ENCODE measurements at regions not wholly inside any gene's neighbourhood (a gene's known extent, or its start where the extent isn't known, plus 50 kb on each side); places are given as distances from the start of the nearest gene placed in this dataset.

DNA sequence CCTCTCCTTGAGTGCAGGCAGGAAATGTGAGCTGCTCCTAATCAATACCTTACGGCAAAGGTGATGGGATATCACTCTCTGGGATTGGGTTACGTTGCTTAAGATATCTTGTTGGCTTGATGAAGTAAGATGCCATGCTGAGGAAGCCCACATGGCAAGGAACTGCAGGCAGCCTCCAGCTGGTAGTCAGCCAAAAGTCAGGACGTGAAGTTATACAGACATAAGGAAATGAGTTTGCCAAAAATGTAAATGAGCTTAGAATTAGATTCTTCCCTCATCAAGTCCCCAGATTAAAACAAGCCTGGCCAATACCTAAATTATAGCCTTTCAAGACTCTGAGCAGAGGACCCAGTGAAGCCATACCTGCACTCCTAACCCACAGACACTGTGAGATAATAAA is 155.0 kb downstream of the QDPR start:
- ATAC-seq (ENCODE audit: low read depth), result no peak

DNA sequence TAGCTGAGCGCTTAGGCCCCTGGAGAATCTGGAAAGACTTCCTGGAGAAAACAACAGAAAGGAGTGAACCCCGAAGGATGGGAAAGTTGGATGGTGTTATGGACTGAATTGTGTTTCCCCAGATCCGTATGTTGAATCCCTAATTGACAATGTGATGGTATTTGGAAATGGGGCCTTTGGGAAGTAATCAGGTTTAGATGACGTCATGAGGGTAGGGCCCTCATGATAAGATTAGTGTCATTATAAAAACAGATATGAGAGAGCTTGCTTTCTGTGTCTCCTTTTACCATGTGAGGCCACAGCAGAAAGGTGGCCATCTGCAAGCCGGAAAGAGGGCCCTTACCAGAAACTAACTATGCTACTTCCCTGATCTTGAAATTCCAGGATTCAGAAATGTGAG is 159.5 kb downstream of the QDPR start:
- DNase-seq (ENCODE audit: low spot score), result no peak
- no peak for ATAC-seq (ENCODE audit: low read depth)

More for the DNA sequence above, 155.0 kb downstream of the QDPR start:
- H3K9me3 ChIP-seq (ENCODE audit: severe bottlenecking), result no peaks in the 10 kb centered on the region
- no peak overlapping the region for H3K4me3 ChIP-seq (ENCODE audit: severe bottlenecking)
- H3K27me3 ChIP-seq (ENCODE audit: insufficient read depth, poor library complexity, severe bottlenecking), result no peaks in the 10 kb centered on the region
- no peak overlapping the region for H3K27ac ChIP-seq (ENCODE audit: poor library complexity, severe bottlenecking)
- no peaks in the 10 kb centered on the region for H3K4me1 ChIP-seq (ENCODE audit: insufficient read depth, poor library complexity, severe bottlenecking)
- H3K36me3 ChIP-seq (ENCODE audit: low read depth), result no peaks in the 10 kb centered on the region
- no peak for DNase-seq (ENCODE audit: low spot score)
- TF ChIP-seq, protein P1, sequence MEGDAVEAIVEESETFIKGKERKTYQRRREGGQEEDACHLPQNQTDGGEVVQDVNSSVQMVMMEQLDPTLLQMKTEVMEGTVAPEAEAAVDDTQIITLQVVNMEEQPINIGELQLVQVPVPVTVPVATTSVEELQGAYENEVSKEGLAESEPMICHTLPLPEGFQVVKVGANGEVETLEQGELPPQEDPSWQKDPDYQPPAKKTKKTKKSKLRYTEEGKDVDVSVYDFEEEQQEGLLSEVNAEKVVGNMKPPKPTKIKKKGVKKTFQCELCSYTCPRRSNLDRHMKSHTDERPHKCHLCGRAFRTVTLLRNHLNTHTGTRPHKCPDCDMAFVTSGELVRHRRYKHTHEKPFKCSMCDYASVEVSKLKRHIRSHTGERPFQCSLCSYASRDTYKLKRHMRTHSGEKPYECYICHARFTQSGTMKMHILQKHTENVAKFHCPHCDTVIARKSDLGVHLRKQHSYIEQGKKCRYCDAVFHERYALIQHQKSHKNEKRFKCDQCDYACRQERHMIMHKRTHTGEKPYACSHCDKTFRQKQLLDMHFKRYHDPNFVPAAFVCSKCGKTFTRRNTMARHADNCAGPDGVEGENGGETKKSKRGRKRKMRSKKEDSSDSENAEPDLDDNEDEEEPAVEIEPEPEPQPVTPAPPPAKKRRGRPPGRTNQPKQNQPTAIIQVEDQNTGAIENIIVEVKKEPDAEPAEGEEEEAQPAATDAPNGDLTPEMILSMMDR (IDR thresholded peaks at IDR 0.05; ENCODE audit: poor library complexity, severe bottlenecking), result no peak

DNA sequence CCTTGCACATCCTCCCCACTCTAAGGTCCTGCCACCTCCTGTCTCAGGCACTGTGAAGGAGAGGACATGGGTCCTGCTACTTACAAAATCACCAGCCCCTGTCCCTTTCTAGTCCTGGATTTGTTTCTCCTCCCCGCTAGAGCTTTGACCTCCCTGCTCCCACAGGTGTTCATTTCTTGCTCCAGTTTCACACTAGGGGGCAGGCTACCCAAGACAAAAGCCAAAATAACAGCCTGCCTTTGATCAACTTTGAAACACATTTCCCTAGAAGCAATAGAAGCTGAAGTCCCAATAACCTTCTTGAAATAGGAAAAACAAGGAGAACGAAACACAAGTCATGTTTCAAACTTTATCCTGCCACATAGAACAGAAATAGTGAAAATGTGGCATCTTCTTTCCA is 164.4 kb downstream of the QDPR start:
- Histone ChIP-seq H3K36me3 (ENCODE audit: low read depth) (no peaks in the 10 kb centered on the region), H3K9me3 (ENCODE audit: severe bottlenecking) (no peaks in the 10 kb centered on the region), H3K27me3 (ENCODE audit: insufficient read depth, poor library complexity, severe bottlenecking) (peaks cover 4% of the 10 kb centered on the region), H3K4me1 (ENCODE audit: insufficient read depth, poor library complexity, severe bottlenecking) (no peaks in the 10 kb centered on the region), H3K4me3 (ENCODE audit: severe bottlenecking) (no peak overlapping the region), H3K27ac (ENCODE audit: poor library complexity, severe bottlenecking) (no peak overlapping the region)
- DNase-seq (ENCODE audit: low spot score) (no peak), ATAC-seq (ENCODE audit: low read depth) (no peak)
- TF ChIP-seq, protein P1 (IDR thresholded peaks at IDR 0.05; ENCODE audit: poor library complexity, severe bottlenecking), result peak; percentile 37

More for the DNA sequence above, 159.5 kb downstream of the QDPR start:
- H3K4me1 ChIP-seq (ENCODE audit: insufficient read depth, poor library complexity, severe bottlenecking), result no peaks in the 10 kb centered on the region
- H3K4me3 ChIP-seq (ENCODE audit: severe bottlenecking), result no peak overlapping the region
- H3K9me3 ChIP-seq (ENCODE audit: severe bottlenecking), result no peaks in the 10 kb centered on the region
- H3K27ac ChIP-seq (ENCODE audit: poor library complexity, severe bottlenecking), result no peak overlapping the region
- no peaks in the 10 kb centered on the region for H3K27me3 ChIP-seq (ENCODE audit: insufficient read depth, poor library complexity, severe bottlenecking)
- no peaks in the 10 kb centered on the region for H3K36me3 ChIP-seq (ENCODE audit: low read depth)
- TF ChIP-seq, protein P1 (IDR thresholded peaks at IDR 0.05; ENCODE audit: poor library complexity, severe bottlenecking), result no peak

DNA sequence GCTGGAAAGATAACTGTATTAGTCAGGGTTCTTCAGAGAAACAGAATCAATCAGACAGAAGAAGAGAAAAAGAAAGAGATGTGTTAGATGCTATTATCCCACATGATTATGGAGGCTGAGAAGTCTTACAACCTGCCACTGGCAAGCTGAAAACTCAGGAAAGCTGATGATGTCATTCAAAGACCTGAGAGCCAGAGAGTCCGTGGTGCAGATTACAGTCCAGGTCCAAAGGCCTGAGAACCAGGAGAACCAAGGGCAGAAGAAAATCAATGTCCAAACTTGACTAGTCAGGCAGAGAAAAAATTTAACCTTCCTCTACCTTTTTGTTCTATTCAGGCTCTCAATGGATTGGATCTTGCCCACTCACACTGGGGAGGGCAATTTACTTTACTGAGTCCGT is 172.5 kb downstream of the QDPR start:
- no peak overlapping the region for H3K27ac ChIP-seq (ENCODE audit: poor library complexity, severe bottlenecking)
- TF ChIP-seq, protein P1 (IDR thresholded peaks at IDR 0.05; ENCODE audit: poor library complexity, severe bottlenecking), result no peak
- H3K9me3 ChIP-seq (ENCODE audit: severe bottlenecking), result no peaks in the 10 kb centered on the region
- H3K36me3 ChIP-seq (ENCODE audit: low read depth), result no peaks in the 10 kb centered on the region
- DNase-seq (ENCODE audit: low spot score) (no peak), ATAC-seq (ENCODE audit: low read depth) (no peak)
- peaks cover 3% of the 10 kb centered on the region for H3K27me3 ChIP-seq (ENCODE audit: insufficient read depth, poor library complexity, severe bottlenecking)
- H3K4me1 ChIP-seq (ENCODE audit: insufficient read depth, poor library complexity, severe bottlenecking), result no peaks in the 10 kb centered on the region
- no peak overlapping the region for H3K4me3 ChIP-seq (ENCODE audit: severe bottlenecking)

DNA sequence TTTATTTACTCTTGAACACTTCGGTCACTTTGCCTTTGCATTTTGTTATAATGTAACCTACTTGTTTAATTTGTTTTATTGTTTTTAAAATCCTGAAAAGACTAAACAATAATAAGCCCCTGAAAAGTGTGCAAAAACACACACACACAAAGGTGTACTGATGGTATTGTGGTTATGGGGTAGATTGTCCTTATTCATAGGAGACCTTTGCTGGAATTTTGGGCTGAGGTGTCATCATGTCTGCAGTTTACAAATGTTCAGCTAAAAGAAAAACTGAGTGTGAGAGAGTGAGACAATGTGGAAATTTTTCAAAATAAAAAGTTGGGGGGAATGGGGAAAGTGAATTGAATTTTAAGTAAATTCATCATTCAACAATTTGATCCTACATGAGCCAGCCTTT is 174.9 kb downstream of the QDPR start:
- ATAC-seq (ENCODE audit: low read depth), result no peak
- Histone ChIP-seq H3K4me1 (ENCODE audit: insufficient read depth, poor library complexity, severe bottlenecking) (no peaks in the 10 kb centered on the region), H3K36me3 (ENCODE audit: low read depth) (no peaks in the 10 kb centered on the region), H3K4me3 (ENCODE audit: severe bottlenecking) (no peak overlapping the region), H3K9me3 (ENCODE audit: severe bottlenecking) (no peaks in the 10 kb centered on the region), H3K27me3 (ENCODE audit: insufficient read depth, poor library complexity, severe bottlenecking) (no peaks in the 10 kb centered on the region), H3K27ac (ENCODE audit: poor library complexity, severe bottlenecking) (no peak overlapping the region)
- no peak for DNase-seq (ENCODE audit: low spot score)
- TF ChIP-seq, protein P1 (IDR thresholded peaks at IDR 0.05; ENCODE audit: poor library complexity, severe bottlenecking), result no peak

Measured in RWPE2 (cell line).